ENCODE measurements at regions not wholly inside any gene's neighbourhood (a gene's known extent, or its start where the extent isn't known, plus 50 kb on each side); places are given as distances from the start of the nearest gene placed in this dataset.
"Not testable (repeated sequence)": the region's sequence is repeated elsewhere in the genome, so short reads cannot be mapped to it uniquely, and the experiment has no call there.

- DNase-seq (no peak), ATAC-seq (no peak)
- intact Hi-C loops (cut with DNase I, micrococcal nuclease): no loop called here
These were observed 382.5 kb upstream of the KIAA1217 start for GRCh38 chr10:23826421-23826820.

DNA sequence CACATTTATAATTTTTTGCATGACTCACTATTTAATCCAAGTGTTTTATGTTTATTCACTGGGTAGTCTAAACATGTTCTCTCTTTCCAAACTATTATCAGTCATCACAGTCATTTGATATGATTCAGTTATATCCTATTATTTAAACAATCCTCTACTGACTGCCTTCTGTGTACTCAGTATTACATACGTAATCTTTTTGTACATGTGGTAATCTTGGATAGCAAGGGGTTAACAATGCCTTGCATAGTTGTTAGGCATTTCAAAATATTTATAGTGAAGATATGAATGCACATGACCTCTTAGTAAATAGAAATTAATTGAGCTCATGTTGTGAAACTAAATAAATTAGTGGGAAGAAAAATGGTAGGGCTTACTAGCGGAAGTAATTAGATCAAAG lies 379.4 kb upstream of the KIAA1217 start:
- no peak for DNase-seq

DNA sequence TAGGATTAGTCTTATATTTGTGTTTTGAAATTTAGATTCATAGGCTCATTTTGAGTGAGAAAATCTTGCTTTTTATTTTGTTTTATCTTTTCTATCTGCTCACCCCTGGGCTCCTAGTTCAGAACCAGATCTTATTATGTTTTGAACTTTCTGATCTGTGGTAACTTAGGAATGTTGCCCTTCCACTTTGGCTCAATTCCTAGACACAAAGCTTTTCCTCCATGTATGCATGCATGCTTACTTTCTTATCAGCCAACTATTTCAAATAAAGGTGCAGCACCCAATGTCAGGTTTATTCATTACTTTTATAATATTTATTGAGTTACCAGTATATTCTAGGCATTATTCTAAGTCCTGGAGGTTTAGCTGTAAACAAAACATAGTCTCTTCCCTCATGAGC lies 374.8 kb upstream of the KIAA1217 start:
- ATAC-seq: no peak
- intact Hi-C loops (cut with DNase I, micrococcal nuclease): no loop called here
- no peak for DNase-seq

More for the DNA sequence above, 379.4 kb upstream of the KIAA1217 start:
- intact Hi-C loops (cut with DNase I, micrococcal nuclease): no loop called here
- no peak for ATAC-seq

DNA sequence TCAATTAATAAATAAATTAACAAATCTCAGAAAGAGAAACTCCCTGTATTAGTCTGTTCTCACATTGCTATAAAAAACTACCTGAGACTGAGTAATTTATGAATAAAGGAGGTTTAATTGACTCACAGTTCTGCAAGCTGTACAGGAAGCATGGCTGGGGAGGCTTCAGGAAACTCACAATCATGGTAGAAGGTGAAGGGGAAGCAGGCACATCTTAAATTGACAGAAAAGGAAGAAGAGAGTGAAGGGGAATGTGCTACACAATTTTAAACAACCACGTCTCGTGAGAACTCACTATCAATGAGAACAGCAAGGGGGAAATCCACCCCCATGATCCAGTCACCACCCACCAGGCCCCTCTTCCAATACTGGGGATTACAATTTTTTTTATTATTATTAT lies 358.3 kb upstream of the KIAA1217 start:
- DNase-seq (no peak), ATAC-seq (no peak)
- intact Hi-C loops (cut with DNase I, micrococcal nuclease): no loop called here

GRCh38 chr10:23859598-23859997 lies 349.3 kb upstream of the KIAA1217 start:
- DNase-seq: no peak
- intact Hi-C loops (cut with DNase I, micrococcal nuclease): no loop called here
- no peak for ATAC-seq

DNA sequence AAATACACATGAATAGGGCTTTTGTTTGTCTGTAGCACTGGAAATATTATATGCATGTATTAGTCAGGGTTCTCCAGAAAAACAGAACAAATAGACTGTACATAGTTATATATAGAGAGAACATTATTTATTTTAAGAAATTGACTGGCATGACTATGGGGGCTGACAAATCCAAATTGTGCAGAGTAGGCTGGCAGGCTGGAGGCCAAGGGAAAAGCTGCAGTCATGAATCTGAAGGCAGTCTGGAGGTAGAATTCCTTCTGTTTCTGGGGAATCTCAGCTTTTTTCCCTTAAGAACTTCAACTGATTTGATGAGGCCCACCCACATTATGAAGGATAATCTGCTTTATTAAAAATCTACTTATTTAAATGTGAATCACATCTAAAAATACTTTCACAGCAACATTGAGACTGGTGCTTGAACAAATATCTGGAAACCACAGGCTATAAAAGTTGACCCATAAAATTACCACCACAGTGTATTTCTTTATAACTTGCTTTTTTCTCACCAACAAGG lies 344.2 kb upstream of the KIAA1217 start:
- intact Hi-C loops (cut with DNase I, micrococcal nuclease): no loop called here
- ATAC-seq (no peak), DNase-seq (no peak)

GRCh38 chr10:23866985-23867384 lies 342.0 kb upstream of the KIAA1217 start:
- DNase-seq; intact Hi-C loops (cut with DNase I, micrococcal nuclease); ATAC-seq: not testable (repeated sequence)

GRCh38 chr10:23868121-23868520 lies 340.8 kb upstream of the KIAA1217 start:
- ATAC-seq: no peak

DNA sequence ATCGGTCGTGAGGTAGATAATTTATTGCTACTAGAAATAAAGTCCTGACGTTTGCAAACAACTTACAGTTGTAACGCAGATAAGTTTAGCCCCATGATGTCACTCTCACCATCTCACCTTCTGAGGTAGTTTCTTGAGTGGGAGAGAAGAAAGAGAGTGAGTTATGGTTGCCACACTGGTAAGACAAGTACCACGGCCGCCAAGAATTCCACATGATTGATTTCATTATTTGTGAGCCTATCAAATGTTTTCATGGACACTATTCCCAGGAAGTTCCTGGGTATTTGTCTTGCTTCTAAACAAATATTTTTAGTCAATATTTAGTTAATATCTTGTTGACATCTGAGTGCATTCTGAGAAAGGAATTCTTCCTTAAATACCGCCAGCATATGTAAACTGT lies 339.4 kb upstream of the KIAA1217 start:
- DNase-seq: no peak
- no peak for ATAC-seq
- intact Hi-C loops (cut with DNase I, micrococcal nuclease): no loop called here

More at GRCh38 chr10:23868121-23868520, 340.8 kb upstream of the KIAA1217 start:
- DNase-seq: no peak
- intact Hi-C loops (cut with DNase I, micrococcal nuclease): no loop called here

DNA sequence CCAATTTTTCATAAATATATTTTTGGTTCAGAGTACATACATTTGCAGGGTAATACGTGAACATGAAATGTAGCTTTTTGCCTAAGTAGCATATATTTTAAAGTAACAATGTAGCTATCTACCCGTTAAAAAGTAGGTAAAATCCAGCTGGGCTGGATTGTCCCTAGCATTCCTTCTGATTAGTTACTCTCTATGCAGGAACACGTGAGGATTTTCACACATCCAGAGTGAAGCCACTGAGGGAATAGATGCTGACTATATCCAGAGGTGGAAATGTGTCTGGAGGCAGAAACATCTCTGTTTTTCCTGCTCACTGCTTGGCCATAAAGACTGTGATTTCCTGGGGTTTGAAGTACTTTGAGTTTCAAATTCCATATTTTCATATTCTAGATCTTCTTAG lies 338.9 kb upstream of the KIAA1217 start:
- ATAC-seq: no peak
- intact Hi-C loops (cut with DNase I, micrococcal nuclease): no loop called here

GRCh38 chr10:23870651-23871610 lies 338.0 kb upstream of the KIAA1217 start:
- no peak for ATAC-seq
- no peak for DNase-seq
- intact Hi-C loops (cut with DNase I, micrococcal nuclease): no loop called here

More for the DNA sequence above, 338.9 kb upstream of the KIAA1217 start:
- no peak for DNase-seq

GRCh38 chr10:23872290-23872689 lies 336.6 kb upstream of the KIAA1217 start:
- no peak for DNase-seq
- no peak for ATAC-seq
- intact Hi-C loops (cut with DNase I, micrococcal nuclease): no loop called here

DNA sequence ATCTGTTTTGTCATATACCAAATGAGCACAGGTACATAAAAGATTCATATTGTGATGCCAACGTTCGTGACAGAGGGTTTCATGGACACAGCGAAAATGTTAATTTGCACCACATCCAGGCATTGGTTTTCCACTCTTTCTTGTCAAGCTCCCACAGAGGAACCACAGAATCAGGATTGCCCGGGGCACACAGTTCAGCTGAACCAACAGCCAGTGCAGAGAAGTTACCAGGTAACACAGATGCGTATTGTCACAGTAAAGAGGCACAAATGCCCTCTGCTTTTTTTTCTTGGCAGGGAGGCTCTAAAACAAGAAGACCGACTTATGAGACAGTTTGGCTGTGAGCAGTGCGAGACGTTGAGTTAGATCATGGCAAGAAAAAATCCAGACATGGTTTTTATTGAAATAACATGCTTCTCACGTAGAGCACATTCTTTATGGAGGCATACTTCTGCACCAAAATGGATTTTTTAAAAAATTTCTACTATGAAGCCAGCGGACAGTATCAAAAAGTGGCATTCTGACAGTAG lies 331.1 kb upstream of the KIAA1217 start:
- DNase-seq (no peak), ATAC-seq (no peak)
- intact Hi-C loops (cut with DNase I, micrococcal nuclease): no loop called here

DNA sequence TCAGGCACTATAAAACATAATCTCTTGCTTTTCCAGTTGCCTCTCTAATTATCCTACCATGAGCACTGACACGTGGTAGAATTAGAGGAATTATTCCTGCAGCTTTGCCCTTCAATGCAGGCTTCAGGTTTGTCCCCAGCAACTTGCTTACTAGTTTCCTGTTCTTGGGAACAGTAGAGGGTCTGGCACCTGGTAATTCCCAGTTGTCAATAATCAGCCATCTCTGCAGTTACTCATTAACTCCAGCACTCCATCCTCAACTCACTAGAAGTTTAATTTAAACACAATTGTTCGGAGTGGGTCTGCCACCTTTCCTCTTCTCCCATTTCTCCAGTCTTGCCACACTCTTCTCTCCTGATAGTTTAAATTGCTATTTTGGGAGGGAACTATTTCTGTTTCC lies 324.3 kb upstream of the KIAA1217 start:
- no peak for DNase-seq
- intact Hi-C loops (cut with DNase I, micrococcal nuclease): no loop called here
- ATAC-seq: no peak

DNA sequence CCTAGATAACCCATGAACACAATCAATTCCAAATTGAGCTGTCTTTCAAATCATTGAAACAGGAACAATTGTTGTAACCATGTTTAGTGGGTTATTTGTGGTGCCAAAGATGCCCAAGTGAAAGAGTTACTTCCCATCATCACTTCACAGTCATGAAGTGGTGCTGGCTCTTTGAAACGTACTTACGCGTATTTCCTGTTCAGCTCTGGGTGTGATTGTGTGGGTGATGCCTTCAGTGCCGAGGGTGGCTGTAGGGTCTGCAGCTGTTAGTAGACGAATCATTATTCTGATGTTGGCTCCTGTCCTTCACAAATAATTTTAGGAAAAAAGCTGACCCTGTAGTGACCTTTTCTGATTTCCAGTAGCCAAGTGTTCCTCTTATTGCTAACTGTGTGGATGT lies 323.1 kb upstream of the KIAA1217 start:
- ATAC-seq (no peak), DNase-seq (no peak)
- intact Hi-C loops (cut with DNase I, micrococcal nuclease): no loop called here

DNA sequence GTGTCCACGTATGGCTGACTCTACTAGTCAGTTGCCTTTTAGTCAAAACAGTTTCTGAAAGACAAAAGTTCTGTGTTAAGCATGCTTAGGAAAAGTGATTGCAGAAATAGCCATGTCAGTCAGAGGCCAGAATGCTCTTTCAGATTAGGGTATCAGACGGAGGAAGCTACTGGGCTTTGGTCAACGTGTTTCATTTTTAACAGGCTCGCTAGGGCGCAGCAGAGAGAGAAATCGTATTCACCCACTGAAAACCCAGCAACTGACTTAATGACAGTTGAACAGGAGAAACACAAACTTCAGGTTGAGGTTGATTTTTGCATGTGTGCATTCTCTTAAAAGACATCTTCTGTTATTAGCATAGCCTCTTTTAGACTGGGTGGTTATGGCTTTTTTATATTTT lies 322.6 kb upstream of the KIAA1217 start:
- no peak for ATAC-seq
- DNase-seq: no peak
- intact Hi-C loops (cut with DNase I, micrococcal nuclease): no loop called here

DNA sequence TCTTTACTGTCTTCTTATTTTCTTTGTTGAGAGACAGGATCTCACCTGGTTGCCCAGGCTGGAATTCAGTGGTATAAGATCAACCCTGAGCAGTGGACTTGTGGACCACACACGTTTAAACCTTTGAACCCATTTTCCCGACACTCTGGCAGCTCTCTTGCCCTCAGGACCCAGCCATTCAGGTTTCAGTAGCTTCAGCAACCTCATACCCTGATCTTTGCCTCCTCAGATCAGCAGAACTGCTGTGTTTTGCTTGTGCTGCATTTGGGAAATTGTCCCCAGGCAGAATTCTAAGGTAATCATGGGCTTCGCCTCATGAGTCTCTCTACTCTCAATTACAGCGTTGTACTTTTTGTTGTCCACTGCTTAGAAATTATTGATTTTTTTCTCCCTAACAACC lies 317.6 kb upstream of the KIAA1217 start:
- DNase-seq (no peak), ATAC-seq (no peak)
- intact Hi-C loops (cut with DNase I, micrococcal nuclease): no loop called here

- ATAC-seq (no peak), DNase-seq (no peak)
- intact Hi-C loops (cut with DNase I, micrococcal nuclease): no loop called here
These were observed 316.6 kb upstream of the KIAA1217 start for GRCh38 chr10:23892296-23892695.

DNA sequence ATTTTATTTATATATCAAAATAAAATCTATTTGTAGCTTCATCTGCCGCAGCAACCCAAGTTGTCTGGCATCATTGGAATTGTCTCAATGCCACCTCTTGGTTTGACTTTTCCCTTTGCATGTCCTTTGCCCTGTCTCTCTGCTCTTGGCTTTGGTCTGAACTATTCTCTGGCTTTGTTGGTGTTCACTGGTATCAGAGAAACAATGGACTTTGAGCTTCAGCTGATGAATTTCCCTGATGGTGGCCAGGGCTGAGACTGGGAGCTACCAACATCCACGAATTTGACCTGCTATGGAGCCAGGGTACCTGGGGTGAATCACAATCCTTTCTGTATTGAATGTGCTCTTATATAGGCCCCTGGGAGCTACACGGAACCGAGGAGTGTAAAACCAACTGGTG lies 311.7 kb upstream of the KIAA1217 start:
- ATAC-seq: no peak
- no peak for DNase-seq
- intact Hi-C loops (cut with DNase I, micrococcal nuclease): no loop called here

DNA sequence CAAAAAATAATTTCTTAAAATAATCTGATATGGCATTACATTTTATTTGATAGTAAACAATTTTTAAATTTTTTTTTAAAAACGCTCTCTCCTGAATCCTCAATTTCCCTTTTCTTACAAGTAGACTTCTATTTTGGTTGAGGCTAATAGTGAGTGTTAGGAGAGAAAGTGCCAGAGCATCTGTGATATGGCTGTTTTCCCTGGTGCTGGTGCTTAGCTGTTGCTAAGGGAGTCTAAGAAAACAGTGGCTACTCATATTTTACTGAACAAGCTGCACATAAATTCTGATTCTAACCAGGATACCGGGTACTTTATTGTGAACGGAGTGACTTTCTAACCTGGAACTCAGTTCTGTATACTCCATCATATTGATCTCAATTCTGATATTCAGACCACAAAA lies 311.1 kb upstream of the KIAA1217 start:
- ATAC-seq (no peak), DNase-seq (no peak)
- intact Hi-C loops (cut with DNase I, micrococcal nuclease): no loop called here

All from left colon (tissue), 2 donors.